ENCODE measurements at regions not wholly inside any gene's neighbourhood (a gene's known extent, or its start where the extent isn't known, plus 50 kb on each side); places are given as distances from the start of the nearest gene placed in this dataset.

GRCh38 chr4:64079316-64079715 lies 329.9 kb downstream of the TECRL start:
- ATAC-seq (no peak), DNase-seq (ENCODE audit: low spot score) (no peak)
- H3F3A ChIP-seq (replicated peaks; ENCODE audit: low read depth): no peaks in the 10 kb centered on the region
- H3K36me3 ChIP-seq (ENCODE audit: insufficient read depth): no peaks in the 10 kb centered on the region
- H3K27ac ChIP-seq (ENCODE audit: low read depth): no peak overlapping the region
- H3K27me3 Mint-ChIP-seq (ENCODE audit: insufficient read depth, low read depth, poor library complexity): no peaks in the 10 kb centered on the region
- TF ChIP-seq EZH2phosphoT487 (IDR thresholded peaks at IDR 0.05; ENCODE audit: unreplicated experiment) (no peak), STAT1 (IDR thresholded peaks at IDR 0.05; ENCODE audit: unreplicated experiment) (no peak), ZNF331 (CRISPR knock-in tag; IDR thresholded peaks at IDR 0.05; ENCODE audit: low read depth) (no peak), NANOG (IDR thresholded peaks at IDR 0.05; ENCODE audit: borderline replicate concordance) (no peak), POLR2AphosphoS5 (IDR thresholded peaks at IDR 0.05; ENCODE audit: low read depth) (no peak), ZNF114 (CRISPR knock-in tag; IDR thresholded peaks at IDR 0.05) (no peak), CREB1 (CRISPR knock-in tag; IDR thresholded peaks at IDR 0.05; ENCODE audit: low read depth) (no peak), ZNF462 (CRISPR knock-in tag; IDR thresholded peaks at IDR 0.05) (no peak), EZH2 (IDR thresholded peaks at IDR 0.05; ENCODE audit: low read depth, unreplicated experiment) (no peak), REST (IDR thresholded peaks at IDR 0.05; ENCODE audit: unreplicated experiment) (no peak), JUNB (IDR thresholded peaks at IDR 0.05; ENCODE audit: unreplicated experiment) (no peak), ETS1 (IDR thresholded peaks at IDR 0.05) (no peak)
- TF ChIP-seq, protein P1, sequence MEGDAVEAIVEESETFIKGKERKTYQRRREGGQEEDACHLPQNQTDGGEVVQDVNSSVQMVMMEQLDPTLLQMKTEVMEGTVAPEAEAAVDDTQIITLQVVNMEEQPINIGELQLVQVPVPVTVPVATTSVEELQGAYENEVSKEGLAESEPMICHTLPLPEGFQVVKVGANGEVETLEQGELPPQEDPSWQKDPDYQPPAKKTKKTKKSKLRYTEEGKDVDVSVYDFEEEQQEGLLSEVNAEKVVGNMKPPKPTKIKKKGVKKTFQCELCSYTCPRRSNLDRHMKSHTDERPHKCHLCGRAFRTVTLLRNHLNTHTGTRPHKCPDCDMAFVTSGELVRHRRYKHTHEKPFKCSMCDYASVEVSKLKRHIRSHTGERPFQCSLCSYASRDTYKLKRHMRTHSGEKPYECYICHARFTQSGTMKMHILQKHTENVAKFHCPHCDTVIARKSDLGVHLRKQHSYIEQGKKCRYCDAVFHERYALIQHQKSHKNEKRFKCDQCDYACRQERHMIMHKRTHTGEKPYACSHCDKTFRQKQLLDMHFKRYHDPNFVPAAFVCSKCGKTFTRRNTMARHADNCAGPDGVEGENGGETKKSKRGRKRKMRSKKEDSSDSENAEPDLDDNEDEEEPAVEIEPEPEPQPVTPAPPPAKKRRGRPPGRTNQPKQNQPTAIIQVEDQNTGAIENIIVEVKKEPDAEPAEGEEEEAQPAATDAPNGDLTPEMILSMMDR (conservative IDR thresholded peaks at IDR 0.05; ENCODE audit: low read depth in 2 of 2): no peak
- peaks cover 11% of the 10 kb centered on the region; the same call in 2 of the 3 replicates for H3K4me1 Mint-ChIP-seq
- H3K36me3 Mint-ChIP-seq (ENCODE audit: low read depth): peaks cover 4% of the 10 kb centered on the region; the same call in 2 of the 3 replicates
- H2AFZ ChIP-seq: no peak overlapping the region
- H3K4me3 ChIP-seq: no peak overlapping the region
- peaks cover 6% of the 10 kb centered on the region; the same call in 2 of the 3 replicates for H3K9me3 Mint-ChIP-seq
- H3K4me2 ChIP-seq: no peak overlapping the region
- no peak overlapping the region for H3K27ac Mint-ChIP-seq
- no peaks in the 10 kb centered on the region for H3K79me2 ChIP-seq (replicated peaks; ENCODE audit: insufficient read depth)
- H3K9me2 ChIP-seq (ENCODE audit: insufficient read depth): no peaks in the 10 kb centered on the region
- no peaks in the 10 kb centered on the region for H4K20me1 ChIP-seq (replicated peaks; ENCODE audit: insufficient read depth)
- no peaks in the 10 kb centered on the region for H3K4me1 ChIP-seq (ENCODE audit: insufficient read depth)
- no peaks in the 10 kb centered on the region for H3K27me3 ChIP-seq (ENCODE audit: insufficient read depth)
- H3K4me3 Mint-ChIP-seq: no peak overlapping the region
